ENCODE measurements at regions not wholly inside any gene's neighbourhood (a gene's known extent, or its start where the extent isn't known, plus 50 kb on each side); places are given as distances from the start of the nearest gene placed in this dataset.
"Not testable (repeated sequence)": the region's sequence is repeated elsewhere in the genome, so short reads cannot be mapped to it uniquely, and the experiment has no call there.

DNA sequence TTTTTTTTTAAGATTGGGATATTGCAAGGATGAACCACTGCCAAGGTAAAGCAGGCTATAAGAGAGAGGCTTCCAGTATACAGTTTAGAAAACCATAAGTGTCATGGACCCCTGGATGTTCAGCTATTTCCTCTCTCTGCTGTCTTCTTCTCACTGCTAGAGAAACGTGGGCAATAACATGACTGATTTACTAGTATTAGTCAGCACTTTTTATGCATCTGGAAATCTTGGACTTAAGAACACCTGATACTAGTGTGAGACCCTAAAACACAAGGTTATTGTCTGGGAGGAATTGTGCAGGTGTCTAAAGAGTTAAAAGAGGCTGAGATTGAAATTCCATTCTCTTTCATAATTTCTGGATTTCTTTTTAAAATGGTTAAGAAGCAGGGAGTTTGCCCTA lies 460.6 kb upstream of the MCTP2 start:
- Mint-ChIP-seq H3K9me3 (peaks cover 35% of the 10 kb centered on the region), H3K27ac (no peak overlapping the region), H3K4me1 (ENCODE audit: low read depth) (no peaks in the 10 kb centered on the region), H3K4me3 (no peak overlapping the region), H3K27me3 (ENCODE audit: insufficient read depth) (peaks cover 1% of the 10 kb centered on the region; the same call in 1 of the 2 replicates), H3K36me3 (ENCODE audit: low read depth) (peaks cover 5% of the 10 kb centered on the region)
- DNase-seq: no peak
- TF ChIP-seq CTCF (IDR thresholded peaks at IDR 0.05): no peak

- DNase-seq: no peak
- H3K4me3 Mint-ChIP-seq: no peak overlapping the region
- H3K27ac Mint-ChIP-seq: no peak overlapping the region
- H3K36me3 Mint-ChIP-seq (ENCODE audit: low read depth): no peaks in the 10 kb centered on the region
- no peak for TF ChIP-seq CTCF (IDR thresholded peaks at IDR 0.05)
- H3K9me3 Mint-ChIP-seq: peaks cover 25% of the 10 kb centered on the region
- H3K27me3 Mint-ChIP-seq (ENCODE audit: insufficient read depth): no peaks in the 10 kb centered on the region
- no peaks in the 10 kb centered on the region for H3K4me1 Mint-ChIP-seq (ENCODE audit: low read depth)
These were observed 469.3 kb upstream of the MCTP2 start for GRCh38 chr15:93762036-93762435.

- TF ChIP-seq CTCF (IDR thresholded peaks at IDR 0.05): no peak
- H3K36me3 Mint-ChIP-seq (ENCODE audit: low read depth): no peaks in the 10 kb centered on the region
- H3K27me3 Mint-ChIP-seq (ENCODE audit: insufficient read depth): no peaks in the 10 kb centered on the region
- H3K9me3 Mint-ChIP-seq: peaks cover 24% of the 10 kb centered on the region
- no peak overlapping the region for H3K27ac Mint-ChIP-seq
- no peak overlapping the region for H3K4me3 Mint-ChIP-seq
- DNase-seq: no peak
- no peaks in the 10 kb centered on the region for H3K4me1 Mint-ChIP-seq (ENCODE audit: low read depth)
These were observed 471.7 kb upstream of the MCTP2 start for GRCh38 chr15:93759629-93760028.

- Mint-ChIP-seq H3K4me3 (no peak overlapping the region), H3K4me1 (ENCODE audit: low read depth) (no peaks in the 10 kb centered on the region), H3K9me3 (peaks cover 22% of the 10 kb centered on the region), H3K36me3 (ENCODE audit: low read depth) (no peaks in the 10 kb centered on the region), H3K27ac (no peak overlapping the region), H3K27me3 (ENCODE audit: insufficient read depth) (no peaks in the 10 kb centered on the region)
- no peak for TF ChIP-seq CTCF (IDR thresholded peaks at IDR 0.05)
- DNase-seq: no peak
These were observed 472.5 kb upstream of the MCTP2 start for GRCh38 chr15:93758824-93759223.

DNA sequence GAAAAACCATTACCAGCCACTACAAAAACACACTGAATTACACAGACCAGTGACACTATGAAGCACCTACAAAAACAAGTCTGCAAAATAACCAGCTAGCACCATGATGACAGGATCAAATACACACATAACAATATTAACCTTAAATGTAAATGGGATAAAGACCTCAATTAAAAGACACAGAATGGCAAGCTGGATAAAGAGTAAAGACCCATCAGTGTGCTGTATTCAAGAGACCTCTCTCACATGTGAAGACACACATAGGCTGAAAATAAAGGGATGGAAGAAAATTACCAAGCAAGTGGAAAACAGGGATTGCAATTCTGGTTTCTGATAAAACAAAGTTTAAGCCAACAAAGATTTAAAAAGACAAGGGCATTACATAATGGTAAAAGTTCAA lies 482.7 kb upstream of the MCTP2 start:
- TF ChIP-seq CTCF (IDR thresholded peaks at IDR 0.05): no peak
- no peaks in the 10 kb centered on the region for H3K27me3 Mint-ChIP-seq (ENCODE audit: insufficient read depth)
- no peak overlapping the region for H3K27ac Mint-ChIP-seq
- DNase-seq: no peak
- no peaks in the 10 kb centered on the region for H3K36me3 Mint-ChIP-seq (ENCODE audit: low read depth)
- no peak overlapping the region for H3K4me3 Mint-ChIP-seq
- H3K4me1 Mint-ChIP-seq (ENCODE audit: low read depth): no peaks in the 10 kb centered on the region
- H3K9me3 Mint-ChIP-seq: peaks cover 20% of the 10 kb centered on the region

DNA sequence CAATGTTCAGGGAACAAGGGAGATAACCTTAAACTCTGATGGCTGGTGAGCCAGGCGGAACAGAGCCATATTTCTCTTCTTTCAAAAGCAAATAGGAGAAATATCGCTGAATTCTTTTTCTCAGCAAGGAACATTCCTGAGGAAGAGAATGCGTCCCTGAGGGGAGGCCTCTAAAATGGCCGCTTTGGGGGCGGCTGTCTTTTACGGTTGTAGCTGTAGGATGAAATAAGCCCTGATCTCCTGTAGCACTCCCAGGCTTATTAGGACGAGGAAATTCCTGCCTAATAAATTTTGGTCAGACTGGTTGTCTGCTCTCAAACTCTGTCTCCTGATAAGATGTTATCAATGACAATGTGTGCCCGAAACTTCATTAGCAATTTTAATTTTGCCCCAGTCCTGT lies 496.4 kb upstream of the MCTP2 start:
- H3K9me3 Mint-ChIP-seq: peaks cover 13% of the 10 kb centered on the region; the same call in 1 of the 2 replicates
- not testable (repeated sequence) for H3K36me3 Mint-ChIP-seq (ENCODE audit: low read depth); H3K27ac Mint-ChIP-seq; DNase-seq; H3K4me3 Mint-ChIP-seq; H3K4me1 Mint-ChIP-seq (ENCODE audit: low read depth); H3K27me3 Mint-ChIP-seq (ENCODE audit: insufficient read depth)
